Skeletal muscle satellite cell (primary cell): ENCODE measurements at regions not wholly inside any gene's neighbourhood (a gene's known extent, or its start where the extent isn't known, plus 50 kb on each side); places are given as distances from the start of the nearest gene placed in this dataset.
"Not testable (repeated sequence)": the region's sequence is repeated elsewhere in the genome, so short reads cannot be mapped to it uniquely, and the experiment has no call there.

Experiments
- H3K27me3 ChIP-seq: 2 replicates; pipeline ENCODE4 v1.7.0; 2013; ENCODE audit warnings: low read length; ENCODE audit not compliant: control insufficient read depth, insufficient read depth
- H3K36me3 ChIP-seq: 2 replicates; pipeline ENCODE4 v1.7.0; 2013; ENCODE audit warnings: mild to moderate bottlenecking, control low read depth, low read length; ENCODE audit not compliant: insufficient read depth
- H3K4me1 ChIP-seq: 2 replicates; pipeline ENCODE4 v1.7.0; 2013; ENCODE audit warnings: low read length; ENCODE audit not compliant: control insufficient read depth, insufficient read depth
- H3K4me2 ChIP-seq: 2 replicates; pipeline ENCODE4 v1.7.0; 2013; ENCODE audit warnings: mild to moderate bottlenecking, low read length
- H3K4me3 ChIP-seq: 2 replicates; pipeline ENCODE4 v1.7.0; 2013; ENCODE audit warnings: low read length
- H3K9ac ChIP-seq: 2 replicates; pipeline ENCODE4 v1.7.0; 2013; ENCODE audit warnings: mild to moderate bottlenecking, low read depth, low read length, moderate library complexity
- H3K9me3 ChIP-seq: replicated peaks from 2 replicates; pipeline ENCODE4 v1.7.0; 2013; ENCODE audit warnings: mild to moderate bottlenecking, control low read depth, low read length

- Histone ChIP-seq H3K9me3 (peaks cover 9% of the 10 kb centered on the region), H3K4me1 (no peaks in the 10 kb centered on the region), H3K4me2 (no peak overlapping the region), H3K36me3 (no peaks in the 10 kb centered on the region), H3K9ac (no peak overlapping the region), H3K27me3 (no peaks in the 10 kb centered on the region), H3K4me3 (no peak overlapping the region)
Observed at GRCh38 chr10:52949899-52950298, 177.3 kb upstream of the MBL2 start.

GRCh38 chr10:52946486-52946885 lies 173.9 kb upstream of the MBL2 start:
- Histone ChIP-seq H3K9ac (no peak overlapping the region), H3K4me2 (no peak overlapping the region), H3K36me3 (no peaks in the 10 kb centered on the region), H3K4me3 (no peak overlapping the region), H3K4me1 (no peaks in the 10 kb centered on the region), H3K9me3 (peaks cover 3% of the 10 kb centered on the region), H3K27me3 (no peaks in the 10 kb centered on the region)

- H3K9me3 ChIP-seq, H3K4me3 ChIP-seq, H3K36me3 ChIP-seq, H3K4me2 ChIP-seq, H3K4me1 ChIP-seq, H3K27me3 ChIP-seq, H3K9ac ChIP-seq: not testable (repeated sequence)
Observed at GRCh38 chr10:52945521-52945920, 172.9 kb upstream of the MBL2 start.

GRCh38 chr10:52940921-52941320 lies 168.3 kb upstream of the MBL2 start:
- Histone ChIP-seq H3K9me3 (no peaks in the 10 kb centered on the region), H3K4me3 (no peak overlapping the region), H3K9ac (no peak overlapping the region), H3K4me2 (no peak overlapping the region), H3K4me1 (no peaks in the 10 kb centered on the region), H3K27me3 (no peaks in the 10 kb centered on the region), H3K36me3 (no peaks in the 10 kb centered on the region)

- no peak overlapping the region for H3K9ac ChIP-seq
- H3K4me1 ChIP-seq: no peaks in the 10 kb centered on the region
- no peak overlapping the region for H3K4me2 ChIP-seq
- no peaks in the 10 kb centered on the region for H3K9me3 ChIP-seq
- no peaks in the 10 kb centered on the region for H3K27me3 ChIP-seq
- H3K4me3 ChIP-seq: no peak overlapping the region
- H3K36me3 ChIP-seq: no peaks in the 10 kb centered on the region
Observed at GRCh38 chr10:52939894-52940293, 167.3 kb upstream of the MBL2 start.

- H3K4me3 ChIP-seq: no peak overlapping the region
- no peaks in the 10 kb centered on the region for H3K9me3 ChIP-seq
- no peaks in the 10 kb centered on the region for H3K4me1 ChIP-seq
- no peak overlapping the region for H3K9ac ChIP-seq
- H3K36me3 ChIP-seq: no peaks in the 10 kb centered on the region
- H3K27me3 ChIP-seq: no peaks in the 10 kb centered on the region
- H3K4me2 ChIP-seq: no peak overlapping the region
Observed at GRCh38 chr10:52933748-52934147, 161.2 kb upstream of the MBL2 start.

GRCh38 chr10:52927678-52928077 lies 155.1 kb upstream of the MBL2 start:
- no peaks in the 10 kb centered on the region for H3K36me3 ChIP-seq
- no peaks in the 10 kb centered on the region for H3K27me3 ChIP-seq

GRCh38 chr10:52923520-52923919 lies 150.9 kb upstream of the MBL2 start:
- H3K4me2 ChIP-seq: no peak overlapping the region
- no peaks in the 10 kb centered on the region for H3K4me1 ChIP-seq
- H3K36me3 ChIP-seq: no peaks in the 10 kb centered on the region
- no peaks in the 10 kb centered on the region for H3K9me3 ChIP-seq
- H3K27me3 ChIP-seq: no peaks in the 10 kb centered on the region
- no peak overlapping the region for H3K4me3 ChIP-seq
- no peak overlapping the region for H3K9ac ChIP-seq

More at GRCh38 chr10:52927678-52928077, 155.1 kb upstream of the MBL2 start:
- H3K9me3 ChIP-seq: no peaks in the 10 kb centered on the region
- no peak overlapping the region for H3K4me2 ChIP-seq
- no peak overlapping the region for H3K4me3 ChIP-seq
- H3K4me1 ChIP-seq: no peaks in the 10 kb centered on the region
- no peak overlapping the region for H3K9ac ChIP-seq

GRCh38 chr10:52918714-52919305 lies 146.2 kb upstream of the MBL2 start:
- Histone ChIP-seq H3K9ac (no peak overlapping the region), H3K4me2 (no peak overlapping the region), H3K9me3 (no peaks in the 10 kb centered on the region), H3K4me3 (no peak overlapping the region), H3K36me3 (no peaks in the 10 kb centered on the region), H3K4me1 (no peaks in the 10 kb centered on the region), H3K27me3 (no peaks in the 10 kb centered on the region)

GRCh38 chr10:52915391-52915790 lies 142.8 kb upstream of the MBL2 start:
- Histone ChIP-seq H3K4me1 (no peaks in the 10 kb centered on the region), H3K27me3 (no peaks in the 10 kb centered on the region), H3K36me3 (no peaks in the 10 kb centered on the region), H3K4me2 (no peak overlapping the region), H3K9ac (no peak overlapping the region), H3K4me3 (no peak overlapping the region), H3K9me3 (no peaks in the 10 kb centered on the region)

GRCh38 chr10:52911163-52911562 lies 138.6 kb upstream of the MBL2 start:
- H3K36me3 ChIP-seq: no peaks in the 10 kb centered on the region
- no peak overlapping the region for H3K4me3 ChIP-seq
- no peak overlapping the region for H3K4me2 ChIP-seq
- no peaks in the 10 kb centered on the region for H3K4me1 ChIP-seq
- H3K27me3 ChIP-seq: no peaks in the 10 kb centered on the region
- H3K9me3 ChIP-seq: no peaks in the 10 kb centered on the region
- no peak overlapping the region for H3K9ac ChIP-seq

GRCh38 chr10:52908478-52908877 lies 135.9 kb upstream of the MBL2 start:
- H3K9ac ChIP-seq: no peak overlapping the region
- no peaks in the 10 kb centered on the region for H3K4me1 ChIP-seq
- no peak overlapping the region for H3K4me3 ChIP-seq
- H3K9me3 ChIP-seq: no peaks in the 10 kb centered on the region
- H3K36me3 ChIP-seq: no peaks in the 10 kb centered on the region
- no peak overlapping the region for H3K4me2 ChIP-seq
- no peaks in the 10 kb centered on the region for H3K27me3 ChIP-seq
